ENCODE measurements at regions not wholly inside any gene's neighbourhood (a gene's known extent, or its start where the extent isn't known, plus 50 kb on each side); places are given as distances from the start of the nearest gene placed in this dataset.

DNA sequence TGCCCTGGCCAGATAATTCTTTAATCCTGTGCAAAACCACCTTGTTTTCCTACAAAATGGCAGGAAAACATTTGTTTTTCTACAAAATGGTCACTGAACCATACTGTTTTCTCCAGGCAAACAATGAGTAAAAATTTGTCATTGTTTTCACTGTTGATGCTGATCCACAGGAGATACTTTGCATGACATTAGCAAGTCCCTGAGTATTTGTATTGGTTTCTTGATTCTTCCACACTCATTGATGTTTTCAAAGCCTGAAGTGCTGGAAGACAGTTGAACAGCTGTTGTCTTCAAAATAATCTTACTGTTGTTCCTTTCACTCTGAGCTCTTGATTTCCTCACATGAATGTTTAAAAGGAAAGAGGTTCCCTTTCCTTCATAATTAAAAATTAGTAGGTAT, 123.1 kb upstream of the HTR2A start:
- TF ChIP-seq, protein P1, sequence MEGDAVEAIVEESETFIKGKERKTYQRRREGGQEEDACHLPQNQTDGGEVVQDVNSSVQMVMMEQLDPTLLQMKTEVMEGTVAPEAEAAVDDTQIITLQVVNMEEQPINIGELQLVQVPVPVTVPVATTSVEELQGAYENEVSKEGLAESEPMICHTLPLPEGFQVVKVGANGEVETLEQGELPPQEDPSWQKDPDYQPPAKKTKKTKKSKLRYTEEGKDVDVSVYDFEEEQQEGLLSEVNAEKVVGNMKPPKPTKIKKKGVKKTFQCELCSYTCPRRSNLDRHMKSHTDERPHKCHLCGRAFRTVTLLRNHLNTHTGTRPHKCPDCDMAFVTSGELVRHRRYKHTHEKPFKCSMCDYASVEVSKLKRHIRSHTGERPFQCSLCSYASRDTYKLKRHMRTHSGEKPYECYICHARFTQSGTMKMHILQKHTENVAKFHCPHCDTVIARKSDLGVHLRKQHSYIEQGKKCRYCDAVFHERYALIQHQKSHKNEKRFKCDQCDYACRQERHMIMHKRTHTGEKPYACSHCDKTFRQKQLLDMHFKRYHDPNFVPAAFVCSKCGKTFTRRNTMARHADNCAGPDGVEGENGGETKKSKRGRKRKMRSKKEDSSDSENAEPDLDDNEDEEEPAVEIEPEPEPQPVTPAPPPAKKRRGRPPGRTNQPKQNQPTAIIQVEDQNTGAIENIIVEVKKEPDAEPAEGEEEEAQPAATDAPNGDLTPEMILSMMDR (IDR thresholded peaks at IDR 0.05), result no peak
- no peak for TF ChIP-seq POLR2A (IDR thresholded peaks at IDR 0.05)
